GM12878 (cell line): ENCODE measurements at regions not wholly inside any gene's neighbourhood (a gene's known extent, or its start where the extent isn't known, plus 50 kb on each side); places are given as distances from the start of the nearest gene placed in this dataset.

Source experiments
- CTCF ChIP-seq, 3 experiments: IDR thresholded peaks in 2 of 3; conservative IDR thresholded peaks in 1 of 3; 2 replicates each; pipeline ENCODE4 v1.5.1; 2011; ENCODE audit warnings: low read depth in 3 of 3, low read length in 3 of 3, mild to moderate bottlenecking in 3 of 3, control low read depth in 2 of 3, moderate library complexity in 2 of 3, inconsistent platforms in 1 of 3, mixed read lengths in 1 of 3; ENCODE audit not compliant: control insufficient read depth in 2 of 3, insufficient read depth in 1 of 3; ENCODE audit errors: extremely low read depth in 1 of 3
- RFX5 ChIP-seq: IDR thresholded peaks from 2 replicates; pipeline ENCODE4 v1.6.1; 2011; ENCODE audit warnings: low read depth, low read length, improper control_type of control experiment
- SRF ChIP-seq, 2 experiments: IDR thresholded peaks; 2 replicates each; pipeline ENCODE4 v1.6.1; 2011; ENCODE audit warnings: low read depth in 2 of 2, low read length in 2 of 2, mild to moderate bottlenecking in 1 of 2, moderate library complexity in 1 of 2
- USF1 ChIP-seq: IDR thresholded peaks from 2 replicates; pipeline ENCODE4 v1.6.1; 2011; ENCODE audit warnings: borderline replicate concordance, low read depth, mild to moderate bottlenecking, moderate library complexity, mixed read lengths, low read length; ENCODE audit not compliant: insufficient read depth; ENCODE audit errors: extremely low read length

DNA sequence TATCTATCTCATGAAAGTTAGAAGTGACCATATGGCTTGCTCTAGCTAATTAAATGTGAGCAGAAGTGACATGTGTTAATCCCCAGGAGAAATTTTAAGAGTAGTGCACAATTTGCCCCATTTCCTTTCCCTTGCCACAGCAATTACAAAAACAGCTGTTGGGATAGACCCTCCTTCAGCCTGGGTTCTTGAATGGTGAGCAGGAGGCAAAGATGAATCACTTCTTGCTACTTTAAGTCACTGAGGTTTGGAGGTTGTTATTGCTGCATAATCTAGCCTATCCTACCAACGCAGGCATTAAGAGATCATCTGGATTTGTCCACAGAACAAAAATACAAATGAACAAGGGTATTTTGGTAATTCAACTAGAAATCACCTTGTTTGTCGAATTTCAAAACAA, 51.7 kb upstream of the CAPN7 start:
- TF ChIP-seq SRF (IDR thresholded peaks at IDR 0.05; ENCODE audit: low read depth in 2 of 2, low read length in 2 of 2), result no peak
- TF ChIP-seq CTCF (IDR thresholded peaks at IDR 0.05 in 2 of 3, conservative IDR thresholded peaks at IDR 0.05 in 1 of 3; ENCODE audit: control insufficient read depth in 2 of 3, extremely low read depth in 1 of 3, insufficient read depth in 1 of 3, low read depth in 3 of 3, low read length in 3 of 3), result no peak
- TF ChIP-seq USF1, result no peak
- TF ChIP-seq RFX5, result no peak
